ENCODE measurements at regions not wholly inside any gene's neighbourhood (a gene's known extent, or its start where the extent isn't known, plus 50 kb on each side); places are given as distances from the start of the nearest gene placed in this dataset.

GRCh38 chr2:181356526-181357130 is 100.6 kb upstream of the ITGA4 start:
- WGBS, result 66% methylated on average over 1 of the region's 1 CpG
- H3K4me1 ChIP-seq (ENCODE audit: control insufficient read depth, insufficient read depth, low read length), result no peaks in the 10 kb centered on the region
- DNase-seq, result no peak
- no peak overlapping the region for H3K4me3 ChIP-seq (ENCODE audit: low read length)
- no peak for ATAC-seq
- intact Hi-C loops (cut with DNase I), result no loop called here
- H3K27me3 ChIP-seq (ENCODE audit: control insufficient read depth, insufficient read depth), result no peaks in the 10 kb centered on the region
- H3K27ac ChIP-seq (ENCODE audit: low read length), result no peak overlapping the region
- no peaks in the 10 kb centered on the region for H3K9me3 ChIP-seq (ENCODE audit: control insufficient read depth, low read length)

GRCh38 chr2:181357979-181358378 is 99.2 kb upstream of the ITGA4 start:
- DNase-seq (no peak), ATAC-seq (no peak)
- no peak overlapping the region for H3K4me3 ChIP-seq (ENCODE audit: low read length)
- H3K4me1 ChIP-seq (ENCODE audit: control insufficient read depth, insufficient read depth, low read length), result no peaks in the 10 kb centered on the region
- no peaks in the 10 kb centered on the region for H3K9me3 ChIP-seq (ENCODE audit: control insufficient read depth, low read length)
- no peak overlapping the region for H3K27ac ChIP-seq (ENCODE audit: low read length)
- intact Hi-C loops (cut with DNase I), result no loop called here
- H3K27me3 ChIP-seq (ENCODE audit: control insufficient read depth, insufficient read depth), result no peaks in the 10 kb centered on the region

- ATAC-seq, result no peak
- no peaks in the 10 kb centered on the region for H3K27me3 ChIP-seq (ENCODE audit: control insufficient read depth, insufficient read depth)
- no peak overlapping the region for H3K4me3 ChIP-seq (ENCODE audit: low read length)
- H3K27ac ChIP-seq (ENCODE audit: low read length), result no peak overlapping the region
- no peaks in the 10 kb centered on the region for H3K4me1 ChIP-seq (ENCODE audit: control insufficient read depth, insufficient read depth, low read length)
- no peak for DNase-seq
- no peaks in the 10 kb centered on the region for H3K9me3 ChIP-seq (ENCODE audit: control insufficient read depth, low read length)
- intact Hi-C loops (cut with DNase I), result no loop called here
- 85% methylated on average over 3 of the region's 3 CpGs for WGBS
These were observed 94.6 kb upstream of the ITGA4 start for GRCh38 chr2:181362561-181362960.

- H3K4me1 ChIP-seq (ENCODE audit: control insufficient read depth, insufficient read depth, low read length), result no peaks in the 10 kb centered on the region
- H3K27me3 ChIP-seq (ENCODE audit: control insufficient read depth, insufficient read depth), result no peaks in the 10 kb centered on the region
- H3K4me3 ChIP-seq (ENCODE audit: low read length), result no peak overlapping the region
- DNase-seq, result no peak
- ATAC-seq, result no peak
- no peak overlapping the region for H3K27ac ChIP-seq (ENCODE audit: low read length)
- intact Hi-C loops (cut with DNase I), result no loop called here
- no peaks in the 10 kb centered on the region for H3K9me3 ChIP-seq (ENCODE audit: control insufficient read depth, low read length)
These were observed 94.0 kb upstream of the ITGA4 start for GRCh38 chr2:181363164-181363563.

- H3K9me3 ChIP-seq (ENCODE audit: control insufficient read depth, low read length), result no peaks in the 10 kb centered on the region
- no peak for ATAC-seq
- H3K27me3 ChIP-seq (ENCODE audit: control insufficient read depth, insufficient read depth), result no peaks in the 10 kb centered on the region
- H3K4me3 ChIP-seq (ENCODE audit: low read length), result no peak overlapping the region
- 59% methylated on average over 8 of the region's 8 CpGs for WGBS
- H3K4me1 ChIP-seq (ENCODE audit: control insufficient read depth, insufficient read depth, low read length), result no peaks in the 10 kb centered on the region
- DNase-seq, result no peak
- no peak overlapping the region for H3K27ac ChIP-seq (ENCODE audit: low read length)
- intact Hi-C loops (cut with DNase I), result no loop called here
These were observed 92.6 kb upstream of the ITGA4 start for GRCh38 chr2:181364492-181365170.

GRCh38 chr2:181366675-181367175 is 90.5 kb upstream of the ITGA4 start:
- Histone ChIP-seq H3K4me1 (ENCODE audit: control insufficient read depth, insufficient read depth, low read length) (no peaks in the 10 kb centered on the region), H3K27ac (ENCODE audit: low read length) (no peak overlapping the region), H3K4me3 (ENCODE audit: low read length) (no peak overlapping the region), H3K9me3 (ENCODE audit: control insufficient read depth, low read length) (no peaks in the 10 kb centered on the region), H3K27me3 (ENCODE audit: control insufficient read depth, insufficient read depth) (no peaks in the 10 kb centered on the region)
- intact Hi-C loops (cut with DNase I), result no loop called here
- DNase-seq, result no peak
- no peak for ATAC-seq
- WGBS, result 69% methylated on average over 4 of the region's 4 CpGs

- intact Hi-C loops (cut with DNase I), result no loop called here
- DNase-seq (no peak), ATAC-seq (no peak)
- H3K27me3 ChIP-seq (ENCODE audit: control insufficient read depth, insufficient read depth), result no peaks in the 10 kb centered on the region
- WGBS, result 66% methylated on average over 3 of the region's 3 CpGs
- H3K4me3 ChIP-seq (ENCODE audit: low read length), result no peak overlapping the region
- no peak overlapping the region for H3K27ac ChIP-seq (ENCODE audit: low read length)
- H3K4me1 ChIP-seq (ENCODE audit: control insufficient read depth, insufficient read depth, low read length), result no peaks in the 10 kb centered on the region
- H3K9me3 ChIP-seq (ENCODE audit: control insufficient read depth, low read length), result no peaks in the 10 kb centered on the region
These were observed 89.8 kb upstream of the ITGA4 start for GRCh38 chr2:181367411-181367810.

- Histone ChIP-seq H3K4me1 (ENCODE audit: control insufficient read depth, insufficient read depth, low read length) (no peaks in the 10 kb centered on the region), H3K9me3 (ENCODE audit: control insufficient read depth, low read length) (no peaks in the 10 kb centered on the region), H3K27me3 (ENCODE audit: control insufficient read depth, insufficient read depth) (no peaks in the 10 kb centered on the region), H3K4me3 (ENCODE audit: low read length) (no peak overlapping the region), H3K27ac (ENCODE audit: low read length) (no peak overlapping the region)
- intact Hi-C loops (cut with DNase I), result no loop called here
- ATAC-seq (no peak), DNase-seq (no peak)
- WGBS, result 74% methylated on average over 2 of the region's 2 CpGs
These were observed 89.2 kb upstream of the ITGA4 start for GRCh38 chr2:181367906-181368435.

GRCh38 chr2:181370126-181370525 is 87.1 kb upstream of the ITGA4 start:
- peaks cover 2% of the 10 kb centered on the region for H3K27me3 ChIP-seq (ENCODE audit: control insufficient read depth, insufficient read depth)
- 96% methylated on average over 3 of the region's 3 CpGs for WGBS
- ATAC-seq, result no peak
- no peaks in the 10 kb centered on the region for H3K4me1 ChIP-seq (ENCODE audit: control insufficient read depth, insufficient read depth, low read length)
- DNase-seq, result no peak
- H3K27ac ChIP-seq (ENCODE audit: low read length), result no peak overlapping the region
- no peak overlapping the region for H3K4me3 ChIP-seq (ENCODE audit: low read length)
- intact Hi-C loops (cut with DNase I), result no loop called here
- H3K9me3 ChIP-seq (ENCODE audit: control insufficient read depth, low read length), result no peaks in the 10 kb centered on the region

- intact Hi-C loops (cut with DNase I), result no loop called here
- no peaks in the 10 kb centered on the region for H3K4me1 ChIP-seq (ENCODE audit: control insufficient read depth, insufficient read depth, low read length)
- no peaks in the 10 kb centered on the region for H3K9me3 ChIP-seq (ENCODE audit: control insufficient read depth, low read length)
- 78% methylated on average over 2 of the region's 2 CpGs for WGBS
- no peak overlapping the region for H3K27ac ChIP-seq (ENCODE audit: low read length)
- H3K4me3 ChIP-seq (ENCODE audit: low read length), result no peak overlapping the region
- no peak for DNase-seq
- peaks cover 2% of the 10 kb centered on the region for H3K27me3 ChIP-seq (ENCODE audit: control insufficient read depth, insufficient read depth)
- ATAC-seq, result no peak
These were observed 86.0 kb upstream of the ITGA4 start for GRCh38 chr2:181371195-181371594.

GRCh38 chr2:181371782-181372645 is 85.2 kb upstream of the ITGA4 start:
- peaks cover 2% of the 10 kb centered on the region for H3K27me3 ChIP-seq (ENCODE audit: control insufficient read depth, insufficient read depth)
- ATAC-seq, result no peak
- H3K4me3 ChIP-seq (ENCODE audit: low read length), result no peak overlapping the region
- H3K4me1 ChIP-seq (ENCODE audit: control insufficient read depth, insufficient read depth, low read length), result no peaks in the 10 kb centered on the region
- no peak overlapping the region for H3K27ac ChIP-seq (ENCODE audit: low read length)
- H3K9me3 ChIP-seq (ENCODE audit: control insufficient read depth, low read length), result no peaks in the 10 kb centered on the region
- intact Hi-C loops (cut with DNase I), result no loop called here
- 12% methylated on average over 2 of the region's 2 CpGs for WGBS
- no peak for DNase-seq

Measured in right cardiac atrium (tissue), 5 donors.